HEK293T (cell line): ENCODE measurements at regions not wholly inside any gene's neighbourhood (a gene's known extent, or its start where the extent isn't known, plus 50 kb on each side); places are given as distances from the start of the nearest gene placed in this dataset.
"Not testable (repeated sequence)": the region's sequence is repeated elsewhere in the genome, so short reads cannot be mapped to it uniquely, and the experiment has no call there.

ENCODE experiments used
- CTCF ChIA-PET: fragments of 350-600 bp; formaldehyde crosslinking; extraction: SDS; loops from one replicate; lab custom pipeline; 2021; ENCODE audit warnings: antibody characterized with exemption, inconsistent platforms; lab: Yijun Ruan, JAX
- POLR2A ChIA-PET: fragments of 350-600 bp; formaldehyde crosslinking; extraction: SDS; loops from one replicate; lab custom pipeline; 2020; ENCODE audit warnings: antibody characterized with exemption, inconsistent platforms; lab: Yijun Ruan, JAX
- DNase-seq: peaks from one replicate; pipeline ENCODE4 v3.0.0; 2012; ENCODE audit warnings: mixed read lengths; ENCODE audit errors: extremely low spot score
- ARNT ChIP-seq: fragments of 450-650 bp; IDR thresholded peaks from 2 replicates; pipeline ENCODE4 v1.6.1; 2017; ENCODE audit warnings: mild to moderate bottlenecking
- BHLHE40 ChIP-seq: fragments of 450-650 bp; IDR thresholded peaks from 2 replicates; pipeline ENCODE4 v1.6.1; 2016; ENCODE audit warnings: mild to moderate bottlenecking, moderate library complexity, borderline replicate concordance
- CTBP1 ChIP-seq: fragments of 450-650 bp; IDR thresholded peaks from 2 replicates; pipeline ENCODE4 v1.6.1; 2016; ENCODE audit warnings: borderline replicate concordance
- ELF4 ChIP-seq: fragments of 450-650 bp; IDR thresholded peaks from 2 replicates; pipeline ENCODE4 v1.6.1; 2017; ENCODE audit warnings: antibody characterized with exemption
- FOXA1 ChIP-seq: fragments of 450-650 bp; IDR thresholded peaks from 2 replicates; pipeline ENCODE4 v1.6.1; 2016; ENCODE audit warnings: mild to moderate bottlenecking
- FOXK2 ChIP-seq: fragments of 450-650 bp; IDR thresholded peaks from 2 replicates; pipeline ENCODE4 v1.6.1; 2016; ENCODE audit warnings: mild to moderate bottlenecking
- FOXM1 ChIP-seq: fragments of 450-650 bp; IDR thresholded peaks from 2 replicates; pipeline ENCODE4 v1.6.1; 2017; ENCODE audit warnings: mild to moderate bottlenecking, borderline replicate concordance
- HDGF ChIP-seq: fragments of 450-650 bp; IDR thresholded peaks from 2 replicates; pipeline ENCODE4 v1.6.1; 2017; ENCODE audit warnings: antibody characterized with exemption, borderline replicate concordance
- L3MBTL2 ChIP-seq: fragments of 450-650 bp; conservative IDR thresholded peaks from 2 replicates; pipeline ENCODE4 v1.6.1; 2016; ENCODE audit warnings: mild to moderate bottlenecking
- LEF1 ChIP-seq: fragments of 450-650 bp; IDR thresholded peaks from 2 replicates; pipeline ENCODE4 v1.6.1; 2017; ENCODE audit warnings: mild to moderate bottlenecking, borderline replicate concordance
- NFRKB ChIP-seq: fragments of 450-650 bp; IDR thresholded peaks from 2 replicates; pipeline ENCODE4 v1.6.1; 2016; ENCODE audit warnings: mild to moderate bottlenecking, moderate library complexity
- SP1 ChIP-seq: fragments of 450-650 bp; IDR thresholded peaks from 2 replicates; pipeline ENCODE4 v1.6.1; 2017
- SUZ12 ChIP-seq: fragments of 450-650 bp; IDR thresholded peaks from 2 replicates; pipeline ENCODE4 v1.6.1; 2016; ENCODE audit warnings: mild to moderate bottlenecking
- TARDBP ChIP-seq: fragments of 450-650 bp; IDR thresholded peaks from 2 replicates; pipeline ENCODE4 v1.6.1; 2016
- ZNF384 ChIP-seq: fragments of 450-650 bp; IDR thresholded peaks from 2 replicates; pipeline ENCODE4 v1.6.1; 2016
- TF ChIP-seq, protein P1 (sequence below): fragments of 450-650 bp; IDR thresholded peaks from 2 replicates; pipeline ENCODE4 v1.6.1; 2016

- DNase-seq: no peak
- TF ChIP-seq ARNT (no peak), LEF1 (no peak), HDGF (no peak), SP1 (no peak)
- ChIA-PET POLR2A (no interaction called here), CTCF (no interaction called here)
Observed at GRCh38 chr2:89797320-89798038, 1106.0 kb downstream of the RPIA start.

DNA sequence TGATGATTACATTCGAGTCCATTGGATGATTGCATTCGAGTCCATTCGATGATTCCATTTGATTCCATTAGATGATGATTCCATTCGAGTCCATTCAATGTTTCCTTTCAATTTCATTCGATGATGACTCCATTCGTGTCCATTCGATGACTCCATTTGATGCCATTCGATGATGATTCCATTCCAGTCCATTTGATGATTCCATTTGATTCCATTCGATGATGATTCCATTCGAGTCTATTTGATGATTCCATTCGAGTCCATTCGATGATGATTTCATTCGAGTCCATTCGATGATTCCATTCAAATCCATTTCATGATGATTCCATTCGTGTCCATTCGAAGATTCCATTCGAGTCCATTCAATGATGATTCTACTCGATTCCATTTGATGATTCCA is 1109.7 kb downstream of the RPIA start:
- DNase-seq, POLR2A ChIA-PET, CTCF ChIA-PET: not testable (repeated sequence)

- DNase-seq, POLR2A ChIA-PET, CTCF ChIA-PET: not testable (repeated sequence)
Observed at GRCh38 chr2:89806363-89806762, 1114.9 kb downstream of the RPIA start.

DNA sequence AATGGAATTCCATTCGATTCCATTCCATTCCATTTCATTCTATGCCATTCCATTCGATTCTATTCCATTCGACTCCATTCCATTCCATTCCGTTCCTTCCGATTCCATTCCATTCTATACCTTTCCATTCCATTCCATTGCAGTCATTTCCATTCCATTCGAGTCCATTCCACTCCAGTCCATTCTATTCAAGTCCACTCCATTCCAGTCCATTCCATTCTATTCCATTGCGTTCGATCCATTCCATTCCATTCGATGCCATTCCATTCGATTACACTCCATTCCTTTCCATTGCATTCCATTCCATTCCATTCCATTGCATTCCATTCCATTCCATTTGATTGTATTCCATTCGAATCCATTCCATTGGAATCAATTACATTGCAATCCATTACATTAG is 1119.8 kb downstream of the RPIA start:
- no peak for TF ChIP-seq BHLHE40
- TF ChIP-seq HDGF: no peak
- TF ChIP-seq ZNF384: no peak
- no peak for TF ChIP-seq ELF4
- TF ChIP-seq SP1: no peak
- TF ChIP-seq SUZ12: no peak
- no peak for TF ChIP-seq LEF1
- no peak for TF ChIP-seq L3MBTL2
- TF ChIP-seq FOXK2: no peak
- TF ChIP-seq CTBP1: no peak
- TF ChIP-seq FOXA1: no peak
- TF ChIP-seq NFRKB: no peak
- no peak for TF ChIP-seq FOXM1
- TF ChIP-seq TARDBP: no peak
- POLR2A ChIA-PET: no interaction called here
- CTCF ChIA-PET: no interaction called here
- no peak for DNase-seq

DNA sequence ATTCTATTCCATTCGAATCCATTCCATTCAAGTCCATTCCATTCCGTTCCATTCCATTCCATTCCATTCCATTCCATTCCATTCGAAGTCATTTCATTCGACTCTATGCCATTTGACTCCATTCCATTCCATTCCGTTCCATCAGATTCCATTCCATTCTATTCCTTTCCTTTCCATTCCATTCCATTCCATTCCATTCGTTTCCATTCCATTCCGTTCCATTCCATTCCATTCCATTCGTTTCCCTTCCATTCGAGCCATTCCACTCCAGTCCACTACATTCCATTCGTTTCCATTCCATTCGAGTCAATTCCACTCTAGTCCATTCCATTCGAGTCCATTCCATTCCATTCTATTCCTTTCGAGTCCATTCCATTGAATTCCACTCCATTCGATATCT is 1120.4 kb downstream of the RPIA start:
- CTCF ChIA-PET, DNase-seq, POLR2A ChIA-PET: not testable (repeated sequence)

DNA sequence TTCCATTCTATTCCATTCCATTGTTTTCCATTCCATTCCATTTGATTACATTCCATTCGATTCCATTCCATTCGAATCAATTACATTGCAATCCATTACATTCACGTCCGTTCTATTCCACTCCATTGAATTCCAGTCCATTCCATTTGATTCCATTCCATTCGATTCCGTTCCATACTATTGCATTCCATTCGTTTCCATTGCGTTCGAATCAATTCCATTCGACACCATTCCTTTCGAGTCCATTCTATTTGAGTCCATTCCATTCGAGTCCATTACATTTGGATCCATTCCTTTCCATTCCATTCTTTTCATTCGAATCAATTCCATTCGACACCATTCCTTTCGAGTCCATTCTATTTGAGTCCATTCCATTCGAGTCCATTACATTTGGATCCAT is 1122.9 kb downstream of the RPIA start:
- CTCF ChIA-PET, DNase-seq, POLR2A ChIA-PET: not testable (repeated sequence)

DNA sequence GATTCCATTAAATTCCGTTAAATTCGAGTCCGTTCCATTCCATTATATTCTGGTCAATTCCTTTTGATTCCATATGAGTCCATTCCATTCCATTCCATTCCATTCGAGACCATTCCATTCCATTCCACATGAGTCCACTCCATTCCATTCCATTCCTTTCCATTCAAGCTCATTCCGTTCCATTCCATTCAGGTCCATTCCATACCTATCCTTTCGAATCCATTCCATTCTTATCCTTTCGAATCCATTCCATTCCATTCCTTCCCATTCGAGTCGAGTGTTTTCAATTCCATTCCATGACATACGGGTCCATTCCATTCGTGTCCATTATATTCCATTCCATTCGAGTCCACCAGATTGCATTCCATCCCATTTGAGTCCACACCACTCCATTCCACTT is 1127.4 kb downstream of the RPIA start:
- no peak for DNase-seq
- CTCF ChIA-PET: no interaction called here
- TF ChIP-seq LEF1 (no peak), FOXK2 (no peak), HDGF (no peak), ELF4 (no peak), NFRKB (no peak), SP1 (no peak), FOXM1 (no peak), ARNT (no peak), SUZ12 (no peak), L3MBTL2 (no peak), FOXA1 (no peak), ZNF384 (no peak), BHLHE40 (no peak), TARDBP (no peak), CTBP1 (no peak)
- TF ChIP-seq, protein P1, sequence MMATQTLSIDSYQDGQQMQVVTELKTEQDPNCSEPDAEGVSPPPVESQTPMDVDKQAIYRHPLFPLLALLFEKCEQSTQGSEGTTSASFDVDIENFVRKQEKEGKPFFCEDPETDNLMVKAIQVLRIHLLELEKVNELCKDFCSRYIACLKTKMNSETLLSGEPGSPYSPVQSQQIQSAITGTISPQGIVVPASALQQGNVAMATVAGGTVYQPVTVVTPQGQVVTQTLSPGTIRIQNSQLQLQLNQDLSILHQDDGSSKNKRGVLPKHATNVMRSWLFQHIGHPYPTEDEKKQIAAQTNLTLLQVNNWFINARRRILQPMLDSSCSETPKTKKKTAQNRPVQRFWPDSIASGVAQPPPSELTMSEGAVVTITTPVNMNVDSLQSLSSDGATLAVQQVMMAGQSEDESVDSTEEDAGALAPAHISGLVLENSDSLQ: no peak
- POLR2A ChIA-PET: no interaction called here

DNA sequence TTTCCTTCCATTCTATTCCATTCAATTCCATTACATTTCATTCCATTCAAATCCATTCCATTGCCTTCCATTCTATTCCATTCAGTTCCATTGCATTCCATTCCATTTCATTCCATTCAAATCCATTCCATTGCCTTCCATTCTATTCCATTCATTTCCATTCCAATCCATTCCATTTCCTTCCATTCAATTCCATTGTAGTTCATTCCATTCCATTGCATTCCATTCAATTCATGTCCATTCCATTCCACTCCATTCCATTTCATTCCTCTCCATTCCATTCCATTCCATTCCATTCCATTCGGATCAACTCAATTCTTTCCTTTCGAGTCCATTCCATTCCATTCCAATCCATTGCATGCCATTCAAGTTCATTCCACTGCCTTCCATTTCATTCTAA is 1128.3 kb downstream of the RPIA start:
- ChIA-PET CTCF (no interaction called here), POLR2A (no interaction called here)
- no peak for DNase-seq
- TF ChIP-seq FOXK2: no peak
- no peak for TF ChIP-seq ARNT
- no peak for TF ChIP-seq L3MBTL2
- TF ChIP-seq CTBP1: no peak
- no peak for TF ChIP-seq HDGF
- no peak for TF ChIP-seq ZNF384
- no peak for TF ChIP-seq LEF1
- TF ChIP-seq TARDBP: no peak
- TF ChIP-seq ELF4: no peak

DNA sequence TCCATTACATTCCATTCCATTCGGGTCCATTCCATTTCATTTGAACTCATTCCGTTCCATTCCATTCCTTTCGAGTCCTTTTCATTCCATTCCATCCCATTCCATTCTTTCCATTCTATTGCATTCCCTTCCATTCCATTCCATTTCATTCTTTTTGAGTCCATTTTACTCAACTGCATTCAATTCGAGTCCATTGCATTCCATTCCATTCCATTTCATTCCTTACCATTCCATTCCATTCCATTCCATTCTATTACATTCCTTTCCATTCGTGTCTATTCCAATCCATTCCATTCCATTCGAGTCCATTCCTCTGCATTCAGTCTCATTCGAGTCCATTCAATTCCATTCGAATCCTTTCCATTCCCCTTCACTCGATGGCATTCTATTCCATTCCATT is 1128.8 kb downstream of the RPIA start:
- CTCF ChIA-PET: no interaction called here
- DNase-seq: no peak
- no peak for TF ChIP-seq ARNT
- no peak for TF ChIP-seq HDGF
- TF ChIP-seq TARDBP: no peak
- no peak for TF ChIP-seq FOXM1
- TF ChIP-seq SUZ12: no peak
- no peak for TF ChIP-seq LEF1
- TF ChIP-seq, protein P1: no peak
- TF ChIP-seq L3MBTL2: no peak
- TF ChIP-seq NFRKB: no peak
- TF ChIP-seq SP1: no peak
- TF ChIP-seq FOXA1: no peak
- no peak for TF ChIP-seq CTBP1
- TF ChIP-seq FOXK2: no peak
- no peak for TF ChIP-seq ZNF384
- no peak for TF ChIP-seq BHLHE40
- POLR2A ChIA-PET: no interaction called here
